Neural progenitor cell (in vitro differentiated cells): ENCODE measurements at regions not wholly inside any gene's neighbourhood (a gene's known extent, or its start where the extent isn't known, plus 50 kb on each side); places are given as distances from the start of the nearest gene placed in this dataset.

Experiments used
- DNase-seq: peaks from one replicate; pipeline ENCODE4 v3.0.0-alpha.2; 2016; ENCODE audit warnings: low spot score
- H2AFZ ChIP-seq: fragments of 200-600 bp; sonication (generic); replicated peaks from 2 replicates; pipeline ENCODE4 v1.6.1; 2016; ENCODE audit warnings: antibody characterized with exemption
- H3F3A ChIP-seq: fragments of 200-600 bp; sonication (generic); 2 replicates; pipeline ENCODE4 v1.6.1; 2016; ENCODE audit warnings: antibody characterized with exemption, low read depth
- H3K27ac ChIP-seq: fragments of 200-600 bp; sonication (generic); 2 replicates; pipeline ENCODE4 v1.5.1; 2016; ENCODE audit warnings: mild to moderate bottlenecking
- H3K27me3 ChIP-seq: fragments of 200-600 bp; sonication (generic); 2 replicates; pipeline ENCODE4 v1.6.1; 2016; ENCODE audit warnings: mild to moderate bottlenecking, moderate library complexity
- H3K36me3 ChIP-seq: fragments of 200-600 bp; sonication (generic); 2 replicates; pipeline ENCODE4 v1.5.1; 2016
- H3K4me1 ChIP-seq: fragments of 200-600 bp; sonication (generic); 2 replicates; pipeline ENCODE4 v1.6.1; 2016; ENCODE audit warnings: mixed run types
- H3K4me2 ChIP-seq: fragments of 200-600 bp; sonication (generic); 2 replicates; pipeline ENCODE4 v1.6.1; 2016
- H3K4me3 ChIP-seq: fragments of 200-600 bp; sonication (generic); 2 replicates; pipeline ENCODE4 v1.5.1; 2016
- H3K79me2 ChIP-seq: fragments of 200-600 bp; sonication (generic); 2 replicates; pipeline ENCODE4 v1.6.1; 2016; ENCODE audit warnings: low read depth
- H3K9ac ChIP-seq: fragments of 200-600 bp; sonication (generic); 2 replicates; pipeline ENCODE4 v1.6.1; 2016
- H3K9me3 ChIP-seq: fragments of 200-600 bp; sonication (generic); 2 replicates; pipeline ENCODE4 v1.5.1; 2016; ENCODE audit warnings: low read depth
- H4K20me1 ChIP-seq: fragments of 200-600 bp; sonication (generic); 2 replicates; pipeline ENCODE4 v1.6.1; 2016; ENCODE audit warnings: low read depth
- H3K27ac Mint-ChIP-seq: 3 replicates; pipeline ENCODE4 v1.8.0; 2021; ENCODE audit warnings: mixed read lengths
- H3K27me3 Mint-ChIP-seq: 2 replicates; pipeline ENCODE4 v1.8.0; 2022; ENCODE audit warnings: low read depth, mild to moderate bottlenecking, inconsistent platforms, moderate library complexity, mixed read lengths; ENCODE audit not compliant: insufficient read depth
- H3K36me3 Mint-ChIP-seq: 3 replicates; pipeline ENCODE4 v1.8.0; 2021; ENCODE audit warnings: mixed read lengths
- H3K4me1 Mint-ChIP-seq: 3 replicates; pipeline ENCODE4 v1.8.0; 2021; ENCODE audit warnings: mixed read lengths
- H3K4me3 Mint-ChIP-seq: 3 replicates; pipeline ENCODE4 v1.8.0; 2021; ENCODE audit warnings: mild to moderate bottlenecking, moderate library complexity, mixed read lengths
- H3K9me3 Mint-ChIP-seq: 3 replicates; pipeline ENCODE4 v1.8.0; 2020; ENCODE audit warnings: mixed read lengths
- CTCF ChIP-seq: fragments of 200-600 bp; sonication (generic); IDR thresholded peaks from 2 replicates; pipeline ENCODE4 v1.5.1; 2017; ENCODE audit warnings: antibody characterized with exemption, mild to moderate bottlenecking
- EZH2 ChIP-seq: fragments of 200-600 bp; sonication (generic); IDR thresholded peaks from 2 replicates; pipeline ENCODE4 v1.6.1; 2017; ENCODE audit warnings: antibody characterized with exemption, mild to moderate bottlenecking, moderate library complexity
- EZH2phosphoT487 ChIP-seq: fragments of 200-600 bp; sonication (generic); IDR thresholded peaks from 2 replicates; pipeline ENCODE4 v1.6.1; 2017; ENCODE audit warnings: antibody characterized with exemption

DNA sequence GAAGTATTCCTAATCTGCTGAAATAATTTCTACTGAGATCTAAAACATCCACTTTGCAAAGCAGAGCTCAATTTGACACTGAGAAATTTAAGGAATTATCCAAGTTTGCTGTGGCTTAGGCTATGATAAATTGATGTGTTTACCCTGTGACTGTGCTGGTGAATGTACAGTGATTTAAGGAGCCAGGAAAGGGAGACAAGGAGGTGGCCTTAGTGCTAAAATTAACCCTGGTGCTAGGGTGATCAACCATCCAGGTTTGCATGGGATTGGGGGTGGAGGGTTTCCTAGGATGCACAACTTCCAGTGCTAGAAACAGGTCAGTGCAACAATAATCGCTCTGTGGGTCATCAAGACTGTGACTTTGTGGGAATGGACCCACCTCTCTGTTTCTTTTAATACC lies 307.5 kb upstream of the SPRED2 start:
- H2AFZ ChIP-seq: no peak overlapping the region
- H3K27me3 Mint-ChIP-seq: peaks cover 4% of the 10 kb centered on the region
- no peak overlapping the region for H3K9ac ChIP-seq
- H3K9me3 Mint-ChIP-seq: peaks cover 3% of the 10 kb centered on the region
- no peaks in the 10 kb centered on the region for H3K79me2 ChIP-seq
- H3K27me3 ChIP-seq: no peaks in the 10 kb centered on the region
- H3F3A ChIP-seq: no peaks in the 10 kb centered on the region
- no peak overlapping the region for H3K27ac ChIP-seq
- peaks cover 7% of the 10 kb centered on the region for H3K4me1 ChIP-seq
- H3K9me3 ChIP-seq: no peaks in the 10 kb centered on the region
- H3K4me1 Mint-ChIP-seq: peaks cover 3% of the 10 kb centered on the region
- no peak overlapping the region for H3K4me3 ChIP-seq
- H3K36me3 Mint-ChIP-seq: no peaks in the 10 kb centered on the region
- DNase-seq: no peak
- TF ChIP-seq EZH2 (no peak), EZH2phosphoT487 (no peak), CTCF (no peak)
- H3K4me2 ChIP-seq: no peak overlapping the region
- H3K27ac Mint-ChIP-seq: no peak overlapping the region
- H3K4me3 Mint-ChIP-seq: no peak overlapping the region
- no peaks in the 10 kb centered on the region for H3K36me3 ChIP-seq
- H4K20me1 ChIP-seq: no peaks in the 10 kb centered on the region

- no peaks in the 10 kb centered on the region for H3K79me2 ChIP-seq
- peaks cover 3% of the 10 kb centered on the region for H3K9me3 Mint-ChIP-seq
- no peaks in the 10 kb centered on the region for H4K20me1 ChIP-seq
- H3K4me3 Mint-ChIP-seq: no peak overlapping the region
- no peak for DNase-seq
- no peaks in the 10 kb centered on the region for H3K27me3 ChIP-seq
- H3K36me3 Mint-ChIP-seq: no peaks in the 10 kb centered on the region
- no peak overlapping the region for H3K4me3 ChIP-seq
- peaks cover 3% of the 10 kb centered on the region for H3K4me1 Mint-ChIP-seq
- peaks cover 7% of the 10 kb centered on the region for H3K4me1 ChIP-seq
- H3K27ac ChIP-seq: peak overlapping the region; percentile 32
- no peaks in the 10 kb centered on the region for H3K9me3 ChIP-seq
- H2AFZ ChIP-seq: peak overlapping the region; percentile 64
- no peak overlapping the region for H3K27ac Mint-ChIP-seq
- TF ChIP-seq EZH2 (no peak), EZH2phosphoT487 (no peak), CTCF (no peak)
- H3K4me2 ChIP-seq: no peak overlapping the region
- H3K9ac ChIP-seq: no peak overlapping the region
- H3F3A ChIP-seq: no peaks in the 10 kb centered on the region
- H3K27me3 Mint-ChIP-seq: peaks cover 3% of the 10 kb centered on the region
- H3K36me3 ChIP-seq: no peaks in the 10 kb centered on the region
These were observed 305.1 kb upstream of the SPRED2 start for GRCh38 chr2:65737452-65738011.

DNA sequence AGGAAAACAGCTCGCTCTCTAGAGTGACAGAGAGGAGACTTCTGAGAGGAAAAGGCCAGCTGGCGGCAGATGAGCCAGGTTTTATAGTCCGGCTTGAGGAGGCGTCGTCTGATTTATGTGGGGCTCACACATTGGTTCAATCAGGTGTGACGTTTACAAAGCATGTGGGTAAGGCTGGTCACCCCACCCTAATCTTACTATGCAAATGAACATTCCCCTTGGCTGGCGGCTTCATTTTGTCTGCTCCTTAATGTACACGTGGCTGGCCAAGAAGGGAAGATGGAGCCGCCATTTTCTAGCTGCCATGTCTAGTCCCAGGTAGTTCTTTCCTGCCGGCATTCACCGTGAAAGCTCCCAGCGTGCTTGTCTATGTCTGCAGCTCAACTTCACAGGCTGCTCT lies 299.1 kb upstream of the SPRED2 start:
- no peaks in the 10 kb centered on the region for H3F3A ChIP-seq
- H3K27ac ChIP-seq: no peak overlapping the region
- no peaks in the 10 kb centered on the region for H3K9me3 ChIP-seq
- H3K4me3 ChIP-seq: no peak overlapping the region
- H3K9ac ChIP-seq: no peak overlapping the region
- no peaks in the 10 kb centered on the region for H3K79me2 ChIP-seq
- TF ChIP-seq CTCF (no peak), EZH2 (no peak), EZH2phosphoT487 (no peak)
- Mint-ChIP-seq H3K4me1 (peaks cover 5% of the 10 kb centered on the region), H3K9me3 (peaks cover 3% of the 10 kb centered on the region), H3K36me3 (no peaks in the 10 kb centered on the region), H3K27ac (no peak overlapping the region), H3K4me3 (no peak overlapping the region), H3K27me3 (peaks cover 3% of the 10 kb centered on the region)
- no peaks in the 10 kb centered on the region for H4K20me1 ChIP-seq
- no peaks in the 10 kb centered on the region for H3K4me1 ChIP-seq
- H3K27me3 ChIP-seq: no peaks in the 10 kb centered on the region
- H3K4me2 ChIP-seq: no peak overlapping the region
- no peak overlapping the region for H2AFZ ChIP-seq
- DNase-seq: no peak
- H3K36me3 ChIP-seq: no peaks in the 10 kb centered on the region
